ACHN (cell line): ENCODE measurements at regions not wholly inside any gene's neighbourhood (a gene's known extent, or its start where the extent isn't known, plus 50 kb on each side); places are given as distances from the start of the nearest gene placed in this dataset.
A peak's percentile ranks its signal among the peaks of the same experiment; 100 is the strongest.
"Not testable (repeated sequence)": the region's sequence is repeated elsewhere in the genome, so short reads cannot be mapped to it uniquely, and the experiment has no call there.

ENCODE experiments used
- DNase-seq: peaks from one replicate; pipeline ENCODE4 v3.0.0-alpha.2; 2015
- in situ Hi-C: cut with HindIII; loops from 2 replicates; pipeline ENCODE4 v1.10.0; 2017; ENCODE audit warnings: low sequenced_read_pairs, low pct_ligation_motif_present, low pct_unique_long_range_greater_than_20kb

- DNase-seq = peak; percentile 27
- in situ Hi-C loops = no loop called here
Observed at GRCh38 chr2:13650586-13651180, 933.9 kb downstream of the TRIB2 start.

- in situ Hi-C loops = no loop called here
- DNase-seq = no peak
Observed at GRCh38 chr2:13651684-13652131, 935.0 kb downstream of the TRIB2 start.

GRCh38 chr2:13652531-13653313 lies 936.0 kb downstream of the TRIB2 start:
- in situ Hi-C loops = no loop called here
- no peak for DNase-seq

GRCh38 chr2:13654416-13654815 lies 937.7 kb downstream of the TRIB2 start:
- no peak for DNase-seq
- in situ Hi-C loops = no loop called here

GRCh38 chr2:13660231-13660630 lies 943.5 kb downstream of the TRIB2 start:
- in situ Hi-C loops = no loop called here
- no peak for DNase-seq

- in situ Hi-C loops = no loop called here
- DNase-seq = no peak
Observed at GRCh38 chr2:13662055-13662454, 945.3 kb downstream of the TRIB2 start.

GRCh38 chr2:13666582-13667414 lies 950.1 kb downstream of the TRIB2 start:
- in situ Hi-C loops = no loop called here
- DNase-seq = no peak

GRCh38 chr2:13667415-13667757 lies 950.6 kb downstream of the TRIB2 start:
- no peak for DNase-seq
- in situ Hi-C loops = no loop called here

GRCh38 chr2:13669607-13670006 lies 952.9 kb downstream of the TRIB2 start:
- DNase-seq = no peak
- in situ Hi-C loops = no loop called here

- in situ Hi-C loops, DNase-seq: not testable (repeated sequence)
Observed at GRCh38 chr2:13673821-13674220, 957.1 kb downstream of the TRIB2 start.

- in situ Hi-C loops = no loop called here
- no peak for DNase-seq
Observed at GRCh38 chr2:13676269-13676668, 956.2 kb upstream of the LRATD1 start.

- in situ Hi-C loops = no loop called here
- DNase-seq = no peak
Observed at GRCh38 chr2:13681936-13682335, 950.6 kb upstream of the LRATD1 start.

GRCh38 chr2:13682540-13683272 lies 949.8 kb upstream of the LRATD1 start:
- in situ Hi-C loops = no loop called here
- no peak for DNase-seq

- in situ Hi-C loops = no loop called here
Observed at GRCh38 chr2:13686262-13686661, 946.3 kb upstream of the LRATD1 start.

GRCh38 chr2:13694673-13695072 lies 937.8 kb upstream of the LRATD1 start:
- no peak for DNase-seq
- in situ Hi-C loops = no loop called here

More at GRCh38 chr2:13686262-13686661, 946.3 kb upstream of the LRATD1 start:
- DNase-seq = no peak

GRCh38 chr2:13696601-13697000 lies 935.9 kb upstream of the LRATD1 start:
- no peak for DNase-seq
- in situ Hi-C loops = no loop called here

- in situ Hi-C loops = no loop called here
Observed at GRCh38 chr2:13698847-13699246, 933.7 kb upstream of the LRATD1 start.

GRCh38 chr2:13699939-13700338 lies 932.6 kb upstream of the LRATD1 start:
- DNase-seq, in situ Hi-C loops: not testable (repeated sequence)

More at GRCh38 chr2:13698847-13699246, 933.7 kb upstream of the LRATD1 start:
- no peak for DNase-seq

GRCh38 chr2:13711154-13711553 lies 921.4 kb upstream of the LRATD1 start:
- in situ Hi-C loops = no loop called here
- no peak for DNase-seq
